A549 (cell line): ENCODE measurements at regions not wholly inside any gene's neighbourhood (a gene's known extent, or its start where the extent isn't known, plus 50 kb on each side); places are given as distances from the start of the nearest gene placed in this dataset.

Source experiments
- ATAC-seq, 2 experiments: fragments of 200-7000 bp in 1 of 2; fragments of >200 bp in 1 of 2; cut with Nextera tagmentation in 1 of 2; cut with Tn5 transposase in 1 of 2; 3 replicates each; pipeline versions ENCODE4 v1.8.0 to v1.9.1; 2018 to 2020; ENCODE audit warnings: mild to moderate bottlenecking in 1 of 2, moderate library complexity in 1 of 2
- CTCF ChIA-PET: fragments of 300-600 bp; sonication (Branson Sonifier 250); formaldehyde crosslinking; extraction: SDS; loops from one replicate; lab custom pipeline; 2021; ENCODE audit warnings: antibody characterized with exemption, inconsistent platforms; lab: Yijun Ruan, JAX
- POLR2A ChIA-PET: fragments of 350-600 bp; formaldehyde crosslinking; extraction: SDS; loops from one replicate; lab custom pipeline; 2021; ENCODE audit warnings: antibody characterized with exemption, inconsistent platforms; lab: Yijun Ruan, JAX
- DNase-seq, 2 experiments: peaks; one replicate each; pipeline versions ENCODE4 v3.0.0 to v3.0.0-alpha.2; 2011 to 2016; ENCODE audit warnings: low read depth in 1 of 2, low spot score in 1 of 2
- FAIRE-seq: peaks from 2 replicates; lab custom pipeline; 2011; peaks lifted over from hg19 to GRCh38; lab: Jason Lieb, UNC
- H3K27ac ChIP-seq, 2 experiments: fragments of >200 bp; sonication (Bioruptor Twin); formaldehyde crosslinking; 3 replicates each; pipeline ENCODE4 v1.5.1; 2016 to 2017
- H3K4me1 ChIP-seq: fragments of >200 bp; sonication (Bioruptor Twin); formaldehyde crosslinking; 3 replicates; pipeline ENCODE4 v1.6.1; 2016
- H3K4me2 ChIP-seq: fragments of >200 bp; sonication (Bioruptor Twin); formaldehyde crosslinking; 3 replicates; pipeline ENCODE4 v1.6.1; 2016
- H3K4me3 ChIP-seq: fragments of >200 bp; sonication (Bioruptor Twin); formaldehyde crosslinking; 3 replicates; pipeline ENCODE4 v1.5.1; 2016
- H3K9me3 ChIP-seq: fragments of >200 bp; sonication (Bioruptor Twin); formaldehyde crosslinking; 3 replicates; pipeline ENCODE4 v1.6.1; 2016
- CBX2 ChIP-seq: fragments of 200-600 bp; sonication (generic); IDR thresholded peaks from 2 replicates; pipeline ENCODE4 v1.6.1; 2016; ENCODE audit warnings: low read depth, mild to moderate bottlenecking, borderline replicate concordance
- CHD2 ChIP-seq: fragments of 150-350 bp; IDR thresholded peaks from 2 replicates; pipeline ENCODE4 v1.6.1; 2014; ENCODE audit warnings: low read length; ENCODE audit not compliant: partially characterized antibody
- CHD4 ChIP-seq: fragments of 200-600 bp; sonication (generic); IDR thresholded peaks from 2 replicates; pipeline ENCODE4 v1.6.1; 2016; ENCODE audit warnings: antibody characterized with exemption, mild to moderate bottlenecking, borderline replicate concordance
- EHMT2 ChIP-seq: fragments of 200-600 bp; sonication (generic); IDR thresholded peaks from 2 replicates; pipeline ENCODE4 v1.6.1; 2016; ENCODE audit warnings: antibody characterized with exemption, low read depth, mild to moderate bottlenecking, moderate library complexity
- EP300 ChIP-seq, 2 experiments: fragments of >200 bp; sonication (Bioruptor Twin); formaldehyde crosslinking; IDR thresholded peaks; 2 replicates in 1 of 2; 3 replicates in 1 of 2; pipeline ENCODE4 v1.6.1; 2016 to 2017
- FOXS1 ChIP-seq: fragments of 250-450 bp; sonication (Bioruptor Pico); IDR thresholded peaks from 2 replicates; pipeline ENCODE4 v1.5.0; 2020; ENCODE audit warnings: mild to moderate bottlenecking, moderate library complexity
- MAZ ChIP-seq: fragments of 150-350 bp; IDR thresholded peaks from 2 replicates; pipeline ENCODE4 v1.6.1; 2014; ENCODE audit warnings: antibody characterized with exemption, low read depth, low read length, borderline replicate concordance
- NPAS2 ChIP-seq: fragments of 250-450 bp; sonication (Bioruptor Pico); IDR thresholded peaks from 2 replicates; pipeline ENCODE4 v1.8.0; 2022; ENCODE audit warnings: mild to moderate bottlenecking, moderate library complexity, borderline replicate concordance
- PHF8 ChIP-seq: fragments of 200-600 bp; sonication (generic); IDR thresholded peaks from 2 replicates; pipeline ENCODE4 v1.6.1; 2016; ENCODE audit warnings: low read depth, mild to moderate bottlenecking, antibody characterized with exemption, moderate library complexity, borderline replicate concordance
- SMC3 ChIP-seq: fragments of >200 bp; sonication (Bioruptor Twin); formaldehyde crosslinking; IDR thresholded peaks from 3 replicates; pipeline ENCODE4 v1.6.1; 2018; ENCODE audit warnings: inconsistent platforms
- SREBF2 ChIP-seq: fragments of 450-650 bp; IDR thresholded peaks from 2 replicates; pipeline ENCODE4 v1.6.1; 2014; ENCODE audit warnings: mild to moderate bottlenecking, moderate library complexity
- TP53 ChIP-seq: fragments of 250-450 bp; sonication (Bioruptor Pico); IDR thresholded peaks from 2 replicates; pipeline ENCODE4 v1.5.0; 2021; ENCODE audit warnings: mild to moderate bottlenecking, moderate library complexity
- ZC3H11A ChIP-seq: fragments of 450-650 bp; IDR thresholded peaks from 2 replicates; pipeline ENCODE4 v1.6.1; 2014; ENCODE audit warnings: antibody characterized with exemption, mild to moderate bottlenecking
- ZFP36 ChIP-seq: fragments of 450-650 bp; IDR thresholded peaks from 2 replicates; pipeline ENCODE4 v1.6.1; 2014; ENCODE audit warnings: borderline replicate concordance; ENCODE audit not compliant: partially characterized antibody
- ZSCAN20 ChIP-seq: fragments of 250-450 bp; sonication (Bioruptor Pico); IDR thresholded peaks from 2 replicates; pipeline ENCODE4 v1.8.0; 2022; ENCODE audit warnings: mild to moderate bottlenecking, moderate library complexity
- whole genome bisulfite sequencing: methylation state at CpG from one replicate; pipeline ENCODE4 v1.1.6; 2017; ENCODE audit errors: missing lambda C conversion rate; 5-methylcytosine and 5-hydroxymethylcytosine counted together
- TF ChIP-seq, protein P1 (sequence below): fragments of 250-450 bp; sonication (Bioruptor Pico); IDR thresholded peaks from 2 replicates; pipeline ENCODE4 v1.5.0; 2020; ENCODE audit warnings: low read depth, mild to moderate bottlenecking, moderate library complexity
- TF ChIP-seq, protein P2 (sequence below): fragments of 150-350 bp; IDR thresholded peaks from 2 replicates; pipeline ENCODE4 v1.6.1; 2014; ENCODE audit warnings: low read depth, mild to moderate bottlenecking, low read length
- TF ChIP-seq, protein P3 (sequence below): IDR thresholded peaks from 2 replicates; pipeline ENCODE4 v1.6.1; 2012
- TF ChIP-seq, protein P4 (sequence below): fragments of >200 bp; sonication (Bioruptor Twin); formaldehyde crosslinking; IDR thresholded peaks from 3 replicates; pipeline ENCODE4 v1.5.1; 2016
- TF ChIP-seq, protein P5 (sequence below): IDR thresholded peaks from 2 replicates; pipeline ENCODE4 v1.6.1; 2012; ENCODE audit warnings: low read depth, borderline replicate concordance

DNA sequence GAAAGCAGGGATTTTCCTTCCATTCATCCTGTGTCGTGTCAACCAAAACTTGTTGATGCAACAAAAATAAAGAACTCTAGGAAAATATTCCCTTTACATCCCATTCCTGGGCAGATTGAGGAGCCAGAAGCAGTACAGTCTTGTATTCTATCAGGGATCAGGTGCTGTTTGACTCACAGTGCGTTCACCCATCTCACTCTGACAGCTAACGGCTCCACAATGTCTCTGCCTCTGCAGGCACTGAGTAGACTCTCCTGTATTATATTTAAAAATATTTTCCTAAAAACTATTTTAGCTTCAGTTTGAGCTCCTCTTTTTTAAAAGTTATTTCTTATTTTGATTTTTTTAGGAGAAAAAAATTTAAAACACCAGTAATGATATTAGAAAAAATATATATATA lies 600.6 kb upstream of the SALL3 start (continued):
- TF ChIP-seq, protein P1, sequence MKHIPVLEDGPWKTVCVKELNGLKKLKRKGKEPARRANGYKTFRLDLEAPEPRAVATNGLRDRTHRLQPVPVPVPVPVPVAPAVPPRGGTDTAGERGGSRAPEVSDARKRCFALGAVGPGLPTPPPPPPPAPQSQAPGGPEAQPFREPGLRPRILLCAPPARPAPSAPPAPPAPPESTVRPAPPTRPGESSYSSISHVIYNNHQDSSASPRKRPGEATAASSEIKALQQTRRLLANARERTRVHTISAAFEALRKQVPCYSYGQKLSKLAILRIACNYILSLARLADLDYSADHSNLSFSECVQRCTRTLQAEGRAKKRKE (CRISPR knock-in tag): no peak
- TF ChIP-seq MAZ (no peak), FOXS1 (no peak), PHF8 (no peak), CHD4 (no peak)
- TF ChIP-seq, protein P2, sequence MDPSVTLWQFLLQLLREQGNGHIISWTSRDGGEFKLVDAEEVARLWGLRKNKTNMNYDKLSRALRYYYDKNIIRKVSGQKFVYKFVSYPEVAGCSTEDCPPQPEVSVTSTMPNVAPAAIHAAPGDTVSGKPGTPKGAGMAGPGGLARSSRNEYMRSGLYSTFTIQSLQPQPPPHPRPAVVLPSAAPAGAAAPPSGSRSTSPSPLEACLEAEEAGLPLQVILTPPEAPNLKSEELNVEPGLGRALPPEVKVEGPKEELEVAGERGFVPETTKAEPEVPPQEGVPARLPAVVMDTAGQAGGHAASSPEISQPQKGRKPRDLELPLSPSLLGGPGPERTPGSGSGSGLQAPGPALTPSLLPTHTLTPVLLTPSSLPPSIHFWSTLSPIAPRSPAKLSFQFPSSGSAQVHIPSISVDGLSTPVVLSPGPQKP: no peak
- TF ChIP-seq, protein P3, sequence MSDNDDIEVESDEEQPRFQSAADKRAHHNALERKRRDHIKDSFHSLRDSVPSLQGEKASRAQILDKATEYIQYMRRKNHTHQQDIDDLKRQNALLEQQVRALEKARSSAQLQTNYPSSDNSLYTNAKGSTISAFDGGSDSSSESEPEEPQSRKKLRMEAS: no peak

DNA sequence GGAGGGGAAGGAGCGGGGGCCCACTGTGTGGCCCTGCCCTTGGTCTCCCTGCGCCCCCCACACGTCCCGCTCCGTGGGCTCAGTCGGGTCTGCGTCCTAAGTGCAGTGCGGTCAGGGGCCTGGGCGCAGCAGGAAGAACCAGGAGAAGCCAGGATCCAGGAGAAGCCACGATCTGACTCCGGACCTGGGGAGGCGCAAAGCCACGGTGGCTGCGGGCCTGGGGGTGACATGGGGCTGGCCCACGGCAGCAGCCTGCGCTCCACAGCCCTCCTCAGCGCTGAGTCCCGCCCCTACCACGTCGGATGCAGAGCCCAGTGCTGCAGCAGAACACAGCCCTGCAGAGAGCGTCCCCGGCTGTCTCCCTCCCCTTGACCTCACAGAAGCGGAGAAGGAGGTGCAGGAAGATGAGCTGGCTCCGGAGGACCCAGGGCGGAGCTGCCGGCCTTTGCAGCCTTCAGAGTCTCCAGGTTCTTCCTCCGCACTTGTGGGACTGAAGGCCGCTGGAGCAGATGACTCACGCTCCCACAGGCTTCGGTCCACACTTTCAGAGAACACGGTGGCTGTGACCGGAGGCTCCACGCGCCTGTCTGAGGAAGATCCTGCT lies 589.2 kb upstream of the SALL3 start:
- H3K9me3 ChIP-seq: no peaks in the 10 kb centered on the region
- POLR2A ChIA-PET: no interaction called here
- no peaks in the 10 kb centered on the region for H3K4me1 ChIP-seq
- WGBS: 50% methylated on average over 23 of the region's 34 CpGs
- ATAC-seq (no peak), FAIRE-seq (no peak), DNase-seq (no peak)
- TF ChIP-seq CHD4 (no peak), ZFP36 (no peak), ZSCAN20 (CRISPR knock-in tag) (no peak), CBX2 (no peak), SMC3 (no peak), SREBF2 (no peak), EP300 (IDR thresholded peaks at IDR 0.05) (no peak), NPAS2 (no peak), FOXS1 (no peak), TP53 (no peak), ZC3H11A (no peak), EHMT2 (no peak), CHD2 (no peak)
- TF ChIP-seq, protein P4, sequence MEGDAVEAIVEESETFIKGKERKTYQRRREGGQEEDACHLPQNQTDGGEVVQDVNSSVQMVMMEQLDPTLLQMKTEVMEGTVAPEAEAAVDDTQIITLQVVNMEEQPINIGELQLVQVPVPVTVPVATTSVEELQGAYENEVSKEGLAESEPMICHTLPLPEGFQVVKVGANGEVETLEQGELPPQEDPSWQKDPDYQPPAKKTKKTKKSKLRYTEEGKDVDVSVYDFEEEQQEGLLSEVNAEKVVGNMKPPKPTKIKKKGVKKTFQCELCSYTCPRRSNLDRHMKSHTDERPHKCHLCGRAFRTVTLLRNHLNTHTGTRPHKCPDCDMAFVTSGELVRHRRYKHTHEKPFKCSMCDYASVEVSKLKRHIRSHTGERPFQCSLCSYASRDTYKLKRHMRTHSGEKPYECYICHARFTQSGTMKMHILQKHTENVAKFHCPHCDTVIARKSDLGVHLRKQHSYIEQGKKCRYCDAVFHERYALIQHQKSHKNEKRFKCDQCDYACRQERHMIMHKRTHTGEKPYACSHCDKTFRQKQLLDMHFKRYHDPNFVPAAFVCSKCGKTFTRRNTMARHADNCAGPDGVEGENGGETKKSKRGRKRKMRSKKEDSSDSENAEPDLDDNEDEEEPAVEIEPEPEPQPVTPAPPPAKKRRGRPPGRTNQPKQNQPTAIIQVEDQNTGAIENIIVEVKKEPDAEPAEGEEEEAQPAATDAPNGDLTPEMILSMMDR: no peak
- TF ChIP-seq, protein P5, sequence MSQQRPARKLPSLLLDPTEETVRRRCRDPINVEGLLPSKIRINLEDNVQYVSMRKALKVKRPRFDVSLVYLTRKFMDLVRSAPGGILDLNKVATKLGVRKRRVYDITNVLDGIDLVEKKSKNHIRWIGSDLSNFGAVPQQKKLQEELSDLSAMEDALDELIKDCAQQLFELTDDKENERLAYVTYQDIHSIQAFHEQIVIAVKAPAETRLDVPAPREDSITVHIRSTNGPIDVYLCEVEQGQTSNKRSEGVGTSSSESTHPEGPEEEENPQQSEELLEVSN: no peak
- TF ChIP-seq, protein P1 (CRISPR knock-in tag): no peak
- no peak overlapping the region for H3K27ac ChIP-seq
- no peak overlapping the region for H3K4me2 ChIP-seq
- CTCF ChIA-PET: interaction anchor here (0.7 kb wide), 1 partner anchor 158 kb away, joined by 4 read pairs; no protein-coding TSS in a partner anchor
- H3K4me3 ChIP-seq: no peak overlapping the region
